Large intestine (tissue), 3 donors: ENCODE measurements at regions not wholly inside any gene's neighbourhood (a gene's known extent, or its start where the extent isn't known, plus 50 kb on each side); places are given as distances from the start of the nearest gene placed in this dataset.

Experiments
- DNase-seq, 2 donors: peaks; one replicate each; pipeline versions ENCODE4 v3.0.0 to v3.0.0-alpha.2; 2013
- H3K27ac ChIP-seq: one replicate; pipeline ENCODE4 v1.5.1; 2013; ENCODE audit warnings: low read length
- H3K27me3 ChIP-seq: 2 replicates; pipeline ENCODE4 v1.6.1; 2013; ENCODE audit warnings: low read length; ENCODE audit not compliant: control insufficient read depth, insufficient read depth
- H3K36me3 ChIP-seq: 2 replicates; pipeline ENCODE4 v1.6.1; 2013; ENCODE audit warnings: low read length; ENCODE audit not compliant: control insufficient read depth, insufficient read depth
- H3K4me1 ChIP-seq: one replicate; pipeline ENCODE4 v1.6.1; 2013; ENCODE audit warnings: low read length; ENCODE audit not compliant: control insufficient read depth, insufficient read depth
- H3K4me3 ChIP-seq: one replicate; pipeline ENCODE4 v1.5.1; 2013; ENCODE audit warnings: low read length
- H3K9me3 ChIP-seq: one replicate; pipeline ENCODE4 v1.6.1; 2013; ENCODE audit warnings: mild to moderate bottlenecking, low read depth, low read length, moderate library complexity; ENCODE audit not compliant: control insufficient read depth
- WGBS: methylation state at CpG from one replicate; pipeline ENCODE4 v1.1.5; 2013; ENCODE audit warnings: low lambda C conversion rate; ENCODE audit not compliant: insufficient coverage; 5-methylcytosine and 5-hydroxymethylcytosine counted together

- H3K27ac ChIP-seq = no peak overlapping the region
- no peaks in the 10 kb centered on the region for H3K27me3 ChIP-seq
- H3K36me3 ChIP-seq = no peaks in the 10 kb centered on the region
- no peak overlapping the region for H3K4me3 ChIP-seq
- DNase-seq = no peak
- no peaks in the 10 kb centered on the region for H3K4me1 ChIP-seq
- 40% methylated on average over 2 of the region's 18 CpGs for WGBS
- H3K9me3 ChIP-seq = no peaks in the 10 kb centered on the region
These were observed 92.5 kb downstream of the IRX2 start for GRCh38 chr5:2658881-2659470.

DNA sequence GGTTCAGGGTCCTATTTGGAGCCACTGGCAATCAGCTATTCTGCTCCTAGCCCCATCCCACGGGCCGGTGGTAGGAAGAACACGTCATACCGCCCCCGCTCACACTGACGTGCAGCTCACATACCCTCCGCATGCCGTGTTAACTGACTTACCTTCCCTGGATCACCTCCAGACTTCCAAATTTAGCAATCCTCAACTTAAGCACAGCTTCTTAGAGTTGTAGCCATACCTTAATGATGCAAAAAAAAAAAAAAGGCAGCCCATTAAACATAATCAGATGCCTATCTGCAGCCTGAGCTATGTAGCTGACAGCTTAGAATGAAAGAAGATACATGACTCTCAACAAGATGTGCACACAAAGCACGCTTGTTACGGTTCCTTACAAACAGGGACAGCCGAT, 93.0 kb downstream of the IRX2 start:
- Histone ChIP-seq H3K36me3 (no peaks in the 10 kb centered on the region), H3K4me1 (no peaks in the 10 kb centered on the region), H3K27ac (no peak overlapping the region), H3K9me3 (no peaks in the 10 kb centered on the region), H3K27me3 (no peaks in the 10 kb centered on the region), H3K4me3 (no peak overlapping the region)
- peak in 1 of 2 donors; percentile 12 for DNase-seq
- WGBS = no CpG with 5 or more reads among the region's 11 CpGs

- Histone ChIP-seq H3K27ac (no peak overlapping the region), H3K4me1 (no peaks in the 10 kb centered on the region), H3K4me3 (no peak overlapping the region), H3K36me3 (no peaks in the 10 kb centered on the region), H3K27me3 (no peaks in the 10 kb centered on the region), H3K9me3 (no peaks in the 10 kb centered on the region)
- WGBS = no CpG with 5 or more reads among the region's 13 CpGs
- DNase-seq = no peak
These were observed 94.3 kb downstream of the IRX2 start for GRCh38 chr5:2657151-2657550.

DNA sequence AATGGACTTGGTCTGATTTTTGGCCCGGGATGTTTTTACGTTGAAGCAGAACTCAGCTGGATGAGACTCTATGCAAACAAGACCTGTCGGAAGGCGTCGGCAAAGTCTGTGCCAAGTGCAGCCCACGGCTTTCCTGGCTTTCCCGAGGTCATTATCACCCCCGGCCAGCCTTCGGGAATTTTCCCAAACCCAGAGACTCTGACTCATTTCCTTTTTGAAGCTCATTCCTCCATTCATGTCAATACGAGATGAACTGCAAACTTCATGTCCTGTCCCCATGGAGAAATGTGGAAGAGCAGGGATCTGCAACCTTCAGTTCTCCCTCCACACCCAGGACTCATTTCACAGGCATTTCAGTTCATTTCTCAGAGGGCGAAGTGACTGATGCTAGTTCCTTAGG, 95.3 kb downstream of the IRX2 start:
- Histone ChIP-seq H3K27me3 (no peaks in the 10 kb centered on the region), H3K27ac (no peak overlapping the region), H3K36me3 (no peaks in the 10 kb centered on the region), H3K4me1 (no peaks in the 10 kb centered on the region), H3K9me3 (no peaks in the 10 kb centered on the region), H3K4me3 (no peak overlapping the region)
- DNase-seq = no peak
- WGBS = no CpG with 5 or more reads among the region's 11 CpGs

DNA sequence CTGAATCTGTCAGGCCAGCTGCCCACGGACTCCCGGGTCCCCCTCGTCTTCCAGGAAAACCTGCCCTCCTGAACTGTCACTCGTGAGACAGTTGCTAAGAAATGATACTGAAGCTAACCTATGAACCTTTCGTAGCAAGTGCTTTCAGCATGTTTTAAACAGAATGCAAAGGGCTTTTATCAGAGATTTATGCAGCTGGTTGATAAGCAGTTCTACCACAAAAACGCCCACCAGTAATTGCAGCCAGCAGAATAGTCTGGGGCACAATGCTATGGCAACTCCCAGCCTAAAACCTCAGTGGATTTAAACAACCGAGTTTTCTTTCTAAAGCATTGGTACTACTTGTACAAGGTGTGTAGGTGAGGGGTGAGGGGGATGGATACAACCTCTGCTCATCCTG, 97.5 kb downstream of the IRX2 start:
- H3K4me3 ChIP-seq = no peak overlapping the region
- H3K4me1 ChIP-seq = no peaks in the 10 kb centered on the region
- H3K9me3 ChIP-seq = no peaks in the 10 kb centered on the region
- H3K27ac ChIP-seq = no peak overlapping the region
- no CpG with 5 or more reads among the region's 7 CpGs for WGBS
- no peaks in the 10 kb centered on the region for H3K27me3 ChIP-seq
- H3K36me3 ChIP-seq = no peaks in the 10 kb centered on the region
- DNase-seq = no peak

DNA sequence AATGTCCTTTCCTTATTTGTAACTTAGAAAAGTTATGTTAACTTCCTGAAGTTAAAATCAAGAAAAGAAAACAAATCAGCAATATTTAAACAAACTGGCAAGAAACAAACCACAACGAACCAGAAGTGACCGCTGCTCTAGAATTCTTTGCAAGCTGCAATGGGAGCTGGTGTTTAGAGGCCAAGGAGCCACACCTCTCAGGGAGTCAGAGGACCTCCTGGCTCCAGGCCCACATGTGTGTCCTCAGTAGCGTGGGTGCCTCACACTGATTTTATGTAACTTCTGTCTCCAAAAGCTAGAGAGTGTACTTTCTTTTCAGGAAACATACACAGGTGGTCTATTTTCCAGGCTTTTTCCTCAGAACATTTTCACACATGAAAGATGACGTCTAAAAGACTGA, 100.4 kb downstream of the IRX2 start:
- DNase-seq = no peak
- Histone ChIP-seq H3K36me3 (no peaks in the 10 kb centered on the region), H3K27me3 (no peaks in the 10 kb centered on the region), H3K27ac (no peak overlapping the region), H3K4me3 (no peak overlapping the region), H3K9me3 (no peaks in the 10 kb centered on the region), H3K4me1 (no peaks in the 10 kb centered on the region)
- 100% methylated on average over 1 of the region's 4 CpGs for WGBS

- H3K4me1 ChIP-seq = no peaks in the 10 kb centered on the region
- no peak overlapping the region for H3K4me3 ChIP-seq
- no CpG with 5 or more reads among the region's 27 CpGs for WGBS
- H3K36me3 ChIP-seq = no peaks in the 10 kb centered on the region
- no peak overlapping the region for H3K27ac ChIP-seq
- DNase-seq = no peak
- no peaks in the 10 kb centered on the region for H3K9me3 ChIP-seq
- H3K27me3 ChIP-seq = peaks cover 2% of the 10 kb centered on the region
These were observed 108.7 kb downstream of the IRX2 start for GRCh38 chr5:2642684-2643345.

- H3K36me3 ChIP-seq = no peaks in the 10 kb centered on the region
- no peaks in the 10 kb centered on the region for H3K4me1 ChIP-seq
- no CpG with 5 or more reads among the region's 6 CpGs for WGBS
These were observed 110.8 kb downstream of the IRX2 start for GRCh38 chr5:2640717-2641116.

GRCh38 chr5:2639425-2639824, 112.1 kb downstream of the IRX2 start:
- H3K4me1 ChIP-seq = no peaks in the 10 kb centered on the region
- H3K4me3 ChIP-seq = no peak overlapping the region
- H3K36me3 ChIP-seq = no peaks in the 10 kb centered on the region
- WGBS = no CpG with 5 or more reads among the region's 5 CpGs
- no peaks in the 10 kb centered on the region for H3K9me3 ChIP-seq
- no peak for DNase-seq
- peaks cover 2% of the 10 kb centered on the region for H3K27me3 ChIP-seq
- H3K27ac ChIP-seq = no peak overlapping the region

More at GRCh38 chr5:2640717-2641116, 110.8 kb downstream of the IRX2 start:
- Histone ChIP-seq H3K27me3 (peaks cover 2% of the 10 kb centered on the region), H3K27ac (no peak overlapping the region), H3K4me3 (no peak overlapping the region), H3K9me3 (no peaks in the 10 kb centered on the region)
- no peak for DNase-seq

DNA sequence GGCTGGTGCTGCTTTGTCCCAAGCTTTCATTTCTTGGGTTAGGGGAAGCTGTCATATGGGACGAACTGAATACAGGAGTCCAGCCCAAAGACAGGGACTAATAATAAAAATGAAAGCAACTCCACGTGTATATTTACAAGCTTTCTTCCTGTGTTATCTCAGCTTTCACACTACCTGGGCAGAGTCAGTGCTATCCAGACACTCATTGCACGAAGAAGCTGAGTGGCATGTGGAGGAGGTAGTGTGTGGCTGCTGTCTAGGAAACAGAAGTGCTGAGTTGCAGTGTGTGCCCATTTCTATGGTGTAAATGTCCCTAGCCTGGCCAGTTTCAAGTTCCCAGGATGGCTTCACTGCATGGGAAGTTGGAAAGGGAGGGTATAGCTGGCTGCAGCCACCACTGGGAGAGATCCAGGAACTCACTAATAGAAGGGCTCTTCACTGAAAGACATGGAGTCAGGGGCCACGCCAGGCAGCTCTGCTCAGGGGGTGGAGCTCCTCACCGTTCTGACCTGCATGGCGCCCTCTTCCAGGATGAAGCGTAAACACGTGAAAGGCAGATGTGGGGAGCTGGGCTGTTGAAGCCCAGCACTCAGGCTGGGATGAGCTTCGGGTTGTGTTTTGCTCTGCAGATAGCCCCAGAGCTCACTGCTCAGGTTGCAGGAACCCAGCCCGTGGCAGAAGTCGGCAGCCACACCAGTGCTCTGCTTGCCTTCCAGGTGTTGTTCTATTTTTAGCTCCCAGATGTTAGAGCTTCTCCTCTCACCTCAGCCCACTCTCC, 116.9 kb downstream of the IRX2 start:
- H3K9me3 ChIP-seq = no peaks in the 10 kb centered on the region
- H3K27me3 ChIP-seq = no peaks in the 10 kb centered on the region
- WGBS = 33% methylated on average over 1 of the region's 11 CpGs
- H3K4me1 ChIP-seq = no peaks in the 10 kb centered on the region
- no peak for DNase-seq
- H3K4me3 ChIP-seq = no peak overlapping the region
- H3K27ac ChIP-seq = no peak overlapping the region
- no peaks in the 10 kb centered on the region for H3K36me3 ChIP-seq
